Spleen (tissue), 7 donors: ENCODE measurements at regions not wholly inside any gene's neighbourhood (a gene's known extent, or its start where the extent isn't known, plus 50 kb on each side); places are given as distances from the start of the nearest gene placed in this dataset.

Experiments
- CTCF ChIP-seq, 11 experiments: fragments of 200-600 bp in 7 of 11; fragments of 450-650 bp in 4 of 11; sonication (generic) in 4 of 11; IDR thresholded peaks in 8 of 11; conservative IDR thresholded peaks in 3 of 11; 1 replicate in 7 of 11; 2 replicates in 4 of 11; pipeline versions ENCODE4 v1.4.0 to v1.8.0; 2016 to 2021; ENCODE audit warnings: antibody characterized with exemption in 11 of 11, inconsistent platforms in 4 of 11, mild to moderate bottlenecking in 1 of 11
- POLR2A ChIP-seq, 3 donors: fragments of 450-650 bp; IDR thresholded peaks; one replicate each; pipeline ENCODE4 v1.5.1; 2017; ENCODE audit warnings: antibody characterized with exemption in 3 of 3, mild to moderate bottlenecking in 1 of 3
- donor health status: DM: no; HTN: no; CAD: no; lungs with moderate emphysema.
- donor health status: DM: no; HTN: no; CAD: no.
- donor health status: DM: no; HTN: no; CAD: no.

- TF ChIP-seq CTCF (IDR thresholded peaks at IDR 0.05 in 8 of 11, conservative IDR thresholded peaks at IDR 0.05 in 3 of 11), result no peak
- no peak for TF ChIP-seq POLR2A (IDR thresholded peaks at IDR 0.05)
Observed at GRCh38 chr5:104594850-104595249, 1032.3 kb upstream of the NUDT12 start.
